ENCODE measurements at regions not wholly inside any gene's neighbourhood (a gene's known extent, or its start where the extent isn't known, plus 50 kb on each side); places are given as distances from the start of the nearest gene placed in this dataset.

- Histone ChIP-seq H3K27ac (peak overlapping the region; percentile 83), H3K36me3 (ENCODE audit: insufficient read depth, low read length) (no peaks in the 10 kb centered on the region), H3K9ac (ENCODE audit: insufficient read length) (no peak overlapping the region), H3K4me3 (peak overlapping the region; percentile 15; the same call in 1 of the 2 replicates), H3K9me3 (ENCODE audit: low read depth, low read length) (no peaks in the 10 kb centered on the region)
- no peak for DNase-seq (ENCODE audit: low read depth, low spot score)
- TF ChIP-seq FOXP2 (optimal IDR thresholded peaks at IDR 0.05; ENCODE audit: control extremely low read depth, extremely low read length, insufficient read depth), result no peak
- TF ChIP-seq POLR2AphosphoS5 (IDR thresholded peaks at IDR 0.05; ENCODE audit: borderline replicate concordance, low read depth, low read length), result no peak
- TF ChIP-seq EZH2 (IDR thresholded peaks at IDR 0.05), result no peak
Measured at GRCh38 chr13:33745370-33746324, 72.3 kb upstream of the RFC3 start.

GRCh38 chr13:33746867-33747266 lies 71.1 kb upstream of the RFC3 start:
- H3K9ac ChIP-seq (ENCODE audit: insufficient read length), result no peak overlapping the region
- no peak overlapping the region for H3K27ac ChIP-seq
- no peak overlapping the region for H3K4me3 ChIP-seq
- TF ChIP-seq POLR2AphosphoS5 (IDR thresholded peaks at IDR 0.05; ENCODE audit: borderline replicate concordance, low read depth, low read length), result no peak
- no peak for TF ChIP-seq EZH2 (IDR thresholded peaks at IDR 0.05)
- TF ChIP-seq FOXP2 (optimal IDR thresholded peaks at IDR 0.05; ENCODE audit: control extremely low read depth, extremely low read length, insufficient read depth), result no peak
- no peak for DNase-seq (ENCODE audit: low read depth, low spot score)
- no peaks in the 10 kb centered on the region for H3K36me3 ChIP-seq (ENCODE audit: insufficient read depth, low read length)
- H3K9me3 ChIP-seq (ENCODE audit: low read depth, low read length), result no peaks in the 10 kb centered on the region

- DNase-seq (ENCODE audit: low read depth, low spot score), result no peak
- H3K27ac ChIP-seq, result no peak overlapping the region
- H3K4me3 ChIP-seq, result no peak overlapping the region
- no peaks in the 10 kb centered on the region for H3K9me3 ChIP-seq (ENCODE audit: low read depth, low read length)
- H3K9ac ChIP-seq (ENCODE audit: insufficient read length), result no peak overlapping the region
- H3K36me3 ChIP-seq (ENCODE audit: insufficient read depth, low read length), result no peaks in the 10 kb centered on the region
- TF ChIP-seq EZH2 (IDR thresholded peaks at IDR 0.05) (no peak), FOXP2 (optimal IDR thresholded peaks at IDR 0.05; ENCODE audit: control extremely low read depth, extremely low read length, insufficient read depth) (no peak)
Measured at GRCh38 chr13:33751151-33751550, 66.8 kb upstream of the RFC3 start.

- TF ChIP-seq EZH2 (IDR thresholded peaks at IDR 0.05), result no peak
- TF ChIP-seq POLR2AphosphoS5 (IDR thresholded peaks at IDR 0.05; ENCODE audit: borderline replicate concordance, low read depth, low read length), result no peak
- TF ChIP-seq FOXP2 (optimal IDR thresholded peaks at IDR 0.05; ENCODE audit: control extremely low read depth, extremely low read length, insufficient read depth), result no peak
- no peak for DNase-seq (ENCODE audit: low read depth, low spot score)
- H3K36me3 ChIP-seq (ENCODE audit: insufficient read depth, low read length), result no peaks in the 10 kb centered on the region
- no peak overlapping the region for H3K9ac ChIP-seq (ENCODE audit: insufficient read length)
- no peak overlapping the region for H3K4me3 ChIP-seq
- H3K27ac ChIP-seq, result no peak overlapping the region
- H3K9me3 ChIP-seq (ENCODE audit: low read depth, low read length), result no peaks in the 10 kb centered on the region
Measured at GRCh38 chr13:33752094-33752493, 65.9 kb upstream of the RFC3 start.

- Histone ChIP-seq H3K9me3 (ENCODE audit: low read depth, low read length) (no peaks in the 10 kb centered on the region), H3K9ac (ENCODE audit: insufficient read length) (no peak overlapping the region), H3K36me3 (ENCODE audit: insufficient read depth, low read length) (no peaks in the 10 kb centered on the region), H3K27ac (no peak overlapping the region), H3K4me3 (no peak overlapping the region)
- no peak for DNase-seq (ENCODE audit: low read depth, low spot score)
- no peak for TF ChIP-seq POLR2AphosphoS5 (IDR thresholded peaks at IDR 0.05; ENCODE audit: borderline replicate concordance, low read depth, low read length)
- no peak for TF ChIP-seq EZH2 (IDR thresholded peaks at IDR 0.05)
Measured at GRCh38 chr13:33752597-33752996, 65.4 kb upstream of the RFC3 start.

- no peaks in the 10 kb centered on the region for H3K9me3 ChIP-seq (ENCODE audit: low read depth, low read length)
- TF ChIP-seq EZH2 (IDR thresholded peaks at IDR 0.05), result no peak
- no peak for TF ChIP-seq POLR2AphosphoS5 (IDR thresholded peaks at IDR 0.05; ENCODE audit: borderline replicate concordance, low read depth, low read length)
- TF ChIP-seq FOXP2 (optimal IDR thresholded peaks at IDR 0.05; ENCODE audit: control extremely low read depth, extremely low read length, insufficient read depth), result no peak
- no peak overlapping the region for H3K27ac ChIP-seq
- H3K36me3 ChIP-seq (ENCODE audit: insufficient read depth, low read length), result no peaks in the 10 kb centered on the region
- no peak for DNase-seq (ENCODE audit: low read depth, low spot score)
- H3K4me3 ChIP-seq, result no peak overlapping the region
- no peak overlapping the region for H3K9ac ChIP-seq (ENCODE audit: insufficient read length)
Measured at GRCh38 chr13:33756929-33757328, 61.0 kb upstream of the RFC3 start.

- DNase-seq (ENCODE audit: low read depth, low spot score), result no peak
- Histone ChIP-seq H3K27ac (no peak overlapping the region), H3K36me3 (ENCODE audit: insufficient read depth, low read length) (no peaks in the 10 kb centered on the region), H3K9me3 (ENCODE audit: low read depth, low read length) (no peaks in the 10 kb centered on the region), H3K4me3 (no peak overlapping the region), H3K9ac (ENCODE audit: insufficient read length) (no peak overlapping the region)
- no peak for TF ChIP-seq EZH2 (IDR thresholded peaks at IDR 0.05)
- TF ChIP-seq POLR2AphosphoS5 (IDR thresholded peaks at IDR 0.05; ENCODE audit: borderline replicate concordance, low read depth, low read length), result no peak
- no peak for TF ChIP-seq FOXP2 (optimal IDR thresholded peaks at IDR 0.05; ENCODE audit: control extremely low read depth, extremely low read length, insufficient read depth)
Measured at GRCh38 chr13:33757713-33758112, 60.2 kb upstream of the RFC3 start.

- no peaks in the 10 kb centered on the region for H3K36me3 ChIP-seq (ENCODE audit: insufficient read depth, low read length)
- no peak for DNase-seq (ENCODE audit: low read depth, low spot score)
- H3K4me3 ChIP-seq, result no peak overlapping the region
- H3K9me3 ChIP-seq (ENCODE audit: low read depth, low read length), result no peaks in the 10 kb centered on the region
- no peak overlapping the region for H3K9ac ChIP-seq (ENCODE audit: insufficient read length)
- TF ChIP-seq POLR2AphosphoS5 (IDR thresholded peaks at IDR 0.05; ENCODE audit: borderline replicate concordance, low read depth, low read length) (no peak), FOXP2 (optimal IDR thresholded peaks at IDR 0.05; ENCODE audit: control extremely low read depth, extremely low read length, insufficient read depth) (no peak), EZH2 (IDR thresholded peaks at IDR 0.05) (no peak)
- H3K27ac ChIP-seq, result no peak overlapping the region
Measured at GRCh38 chr13:33758113-33758512, 59.8 kb upstream of the RFC3 start.

Measured in SK-N-MC (cell line).